MM.1S (cell line): ENCODE measurements at regions not wholly inside any gene's neighbourhood (a gene's known extent, or its start where the extent isn't known, plus 50 kb on each side); places are given as distances from the start of the nearest gene placed in this dataset.
"Not testable (repeated sequence)": the region's sequence is repeated elsewhere in the genome, so short reads cannot be mapped to it uniquely, and the experiment has no call there.

Experiments used
- DNase-seq: peaks from one replicate; pipeline ENCODE4 v3.0.0-alpha.2; 2015
- H2AFZ ChIP-seq: fragments of 300-600 bp; sonication (generic); 2 replicates; pipeline ENCODE4 v1.6.0; 2016; ENCODE audit warnings: antibody characterized with exemption, low read length
- H3F3A ChIP-seq: fragments of 300-600 bp; sonication (generic); 2 replicates; pipeline ENCODE4 v1.6.1; 2016; ENCODE audit warnings: mild to moderate bottlenecking, antibody characterized with exemption, low read length, moderate library complexity, mixed read lengths; ENCODE audit not compliant: insufficient read depth
- H3K27ac ChIP-seq: fragments of 300-600 bp; sonication (generic); 2 replicates; pipeline ENCODE4 v1.5.1; 2016; ENCODE audit warnings: mild to moderate bottlenecking, low read length
- H3K27me3 ChIP-seq: fragments of 300-600 bp; sonication (generic); replicated peaks from 2 replicates; pipeline ENCODE4 v1.6.0; 2016; ENCODE audit warnings: low read length; ENCODE audit not compliant: insufficient read depth
- H3K36me3 ChIP-seq: fragments of 300-600 bp; sonication (generic); replicated peaks from 2 replicates; pipeline ENCODE4 v1.6.1; 2016; ENCODE audit warnings: mild to moderate bottlenecking, low read length, mixed read lengths; ENCODE audit not compliant: insufficient read depth
- H3K4me1 ChIP-seq: fragments of 300-600 bp; sonication (generic); 2 replicates; pipeline ENCODE4 v1.6.1; 2016; ENCODE audit warnings: low read length, mixed read lengths
- H3K4me2 ChIP-seq: fragments of 300-600 bp; sonication (generic); 2 replicates; pipeline ENCODE4 v1.6.0; 2016; ENCODE audit warnings: low read depth, low read length
- H3K4me3 ChIP-seq: fragments of 300-600 bp; sonication (generic); 2 replicates; pipeline ENCODE4 v1.5.1; 2016; ENCODE audit warnings: low read length, mixed read lengths
- H3K79me2 ChIP-seq: fragments of 300-600 bp; sonication (generic); 2 replicates; pipeline ENCODE4 v1.6.1; 2016; ENCODE audit warnings: mixed run types, low read length, mixed read lengths
- H3K9ac ChIP-seq: fragments of 300-600 bp; sonication (generic); 2 replicates; pipeline ENCODE4 v1.6.1; 2016; ENCODE audit warnings: low read length, mixed read lengths
- H3K9me2 ChIP-seq: fragments of 300-600 bp; sonication (generic); replicated peaks from 2 replicates; pipeline ENCODE4 v1.6.1; 2016; ENCODE audit warnings: mild to moderate bottlenecking, low read length, mixed read lengths; ENCODE audit not compliant: insufficient read depth
- H3K9me3 ChIP-seq: fragments of 300-600 bp; sonication (generic); replicated peaks from 2 replicates; pipeline ENCODE4 v1.6.1; 2016; ENCODE audit warnings: mild to moderate bottlenecking, low read length, mixed read lengths; ENCODE audit not compliant: insufficient read depth
- H4K20me1 ChIP-seq: fragments of 300-600 bp; sonication (generic); 2 replicates; pipeline ENCODE4 v1.6.1; 2016; ENCODE audit warnings: mild to moderate bottlenecking, low read length, moderate library complexity, mixed read lengths; ENCODE audit not compliant: insufficient read depth
- EZH2 ChIP-seq: fragments of 300-600 bp; sonication (generic); optimal IDR thresholded peaks from 2 replicates; pipeline ENCODE3; 2017; ENCODE audit warnings: low read depth, mild to moderate bottlenecking, antibody characterized with exemption, low read length, mixed read lengths
- EZH2phosphoT487 ChIP-seq: fragments of 300-600 bp; sonication (generic); IDR thresholded peaks from 2 replicates; pipeline ENCODE4 v1.6.1; 2018; ENCODE audit warnings: antibody characterized with exemption, low read length
- TF ChIP-seq, protein P1 (sequence below): fragments of 300-600 bp; sonication (generic); IDR thresholded peaks from 2 replicates; pipeline ENCODE4 v1.5.1; 2016; ENCODE audit warnings: antibody characterized with exemption, low read length, mixed read lengths

DNA sequence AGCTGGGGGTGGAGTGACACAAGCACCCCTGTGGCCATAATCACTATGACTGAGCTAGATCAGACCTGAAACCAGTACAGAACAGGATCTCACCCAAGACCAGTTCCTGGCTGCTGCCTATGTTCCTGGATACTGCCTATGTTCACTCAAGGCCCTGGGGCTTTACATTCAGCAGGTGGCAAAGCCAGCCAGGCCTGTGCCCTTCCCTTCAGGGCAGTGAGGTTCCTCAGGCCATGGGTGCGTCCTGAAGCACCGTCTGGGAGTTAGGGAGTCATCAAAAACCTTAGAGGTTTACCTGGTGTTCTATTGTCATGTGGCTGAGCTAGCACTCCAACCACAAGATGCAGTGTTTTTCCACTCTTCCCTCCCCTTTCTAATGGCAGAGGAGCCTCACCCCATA lies 419.8 kb downstream of the TMEM232 start:
- Histone ChIP-seq H4K20me1 (no peaks in the 10 kb centered on the region), H3K9me3 (no peaks in the 10 kb centered on the region), H3K9me2 (no peaks in the 10 kb centered on the region), H3K27me3 (no peaks in the 10 kb centered on the region), H2AFZ (no peak overlapping the region), H3F3A (no peaks in the 10 kb centered on the region), H3K79me2 (no peaks in the 10 kb centered on the region), H3K4me1 (no peaks in the 10 kb centered on the region), H3K27ac (no peak overlapping the region), H3K4me3 (no peak overlapping the region), H3K9ac (no peak overlapping the region), H3K36me3 (no peaks in the 10 kb centered on the region), H3K4me2 (no peak overlapping the region)
- DNase-seq, result no peak
- TF ChIP-seq EZH2phosphoT487, result no peak
- TF ChIP-seq, protein P1, sequence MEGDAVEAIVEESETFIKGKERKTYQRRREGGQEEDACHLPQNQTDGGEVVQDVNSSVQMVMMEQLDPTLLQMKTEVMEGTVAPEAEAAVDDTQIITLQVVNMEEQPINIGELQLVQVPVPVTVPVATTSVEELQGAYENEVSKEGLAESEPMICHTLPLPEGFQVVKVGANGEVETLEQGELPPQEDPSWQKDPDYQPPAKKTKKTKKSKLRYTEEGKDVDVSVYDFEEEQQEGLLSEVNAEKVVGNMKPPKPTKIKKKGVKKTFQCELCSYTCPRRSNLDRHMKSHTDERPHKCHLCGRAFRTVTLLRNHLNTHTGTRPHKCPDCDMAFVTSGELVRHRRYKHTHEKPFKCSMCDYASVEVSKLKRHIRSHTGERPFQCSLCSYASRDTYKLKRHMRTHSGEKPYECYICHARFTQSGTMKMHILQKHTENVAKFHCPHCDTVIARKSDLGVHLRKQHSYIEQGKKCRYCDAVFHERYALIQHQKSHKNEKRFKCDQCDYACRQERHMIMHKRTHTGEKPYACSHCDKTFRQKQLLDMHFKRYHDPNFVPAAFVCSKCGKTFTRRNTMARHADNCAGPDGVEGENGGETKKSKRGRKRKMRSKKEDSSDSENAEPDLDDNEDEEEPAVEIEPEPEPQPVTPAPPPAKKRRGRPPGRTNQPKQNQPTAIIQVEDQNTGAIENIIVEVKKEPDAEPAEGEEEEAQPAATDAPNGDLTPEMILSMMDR, result no peak
- TF ChIP-seq EZH2, result no peak

DNA sequence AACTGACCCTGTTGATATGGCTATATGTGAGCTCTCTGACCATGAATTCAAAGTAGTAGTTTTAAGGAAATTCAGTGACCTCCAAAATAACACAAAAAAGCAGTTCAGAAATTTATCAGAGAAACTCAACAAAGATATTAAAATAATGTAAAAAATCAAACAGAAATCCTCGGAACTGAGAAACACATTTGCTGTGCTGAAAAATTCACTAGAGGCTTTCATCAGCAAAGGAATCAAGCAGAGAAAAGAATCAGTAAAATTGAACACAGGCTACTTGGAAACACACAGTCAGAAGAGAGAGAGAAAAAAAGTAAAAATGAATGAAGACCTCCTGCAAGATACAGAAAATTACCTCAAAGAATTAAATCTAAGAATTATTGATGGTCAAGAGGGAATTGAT lies 417.2 kb downstream of the TMEM232 start:
- H3K27ac ChIP-seq, result no peak overlapping the region
- no peaks in the 10 kb centered on the region for H3F3A ChIP-seq
- H3K9ac ChIP-seq, result no peak overlapping the region
- H3K79me2 ChIP-seq, result no peaks in the 10 kb centered on the region
- no peaks in the 10 kb centered on the region for H4K20me1 ChIP-seq
- no peaks in the 10 kb centered on the region for H3K9me2 ChIP-seq
- DNase-seq, result no peak
- H3K4me1 ChIP-seq, result no peaks in the 10 kb centered on the region
- H3K9me3 ChIP-seq, result no peaks in the 10 kb centered on the region
- no peak overlapping the region for H3K4me2 ChIP-seq
- TF ChIP-seq, protein P1, result no peak
- no peak for TF ChIP-seq EZH2phosphoT487
- TF ChIP-seq EZH2, result no peak
- H3K4me3 ChIP-seq, result no peak overlapping the region
- H2AFZ ChIP-seq, result no peak overlapping the region
- no peaks in the 10 kb centered on the region for H3K36me3 ChIP-seq
- H3K27me3 ChIP-seq, result no peaks in the 10 kb centered on the region

DNA sequence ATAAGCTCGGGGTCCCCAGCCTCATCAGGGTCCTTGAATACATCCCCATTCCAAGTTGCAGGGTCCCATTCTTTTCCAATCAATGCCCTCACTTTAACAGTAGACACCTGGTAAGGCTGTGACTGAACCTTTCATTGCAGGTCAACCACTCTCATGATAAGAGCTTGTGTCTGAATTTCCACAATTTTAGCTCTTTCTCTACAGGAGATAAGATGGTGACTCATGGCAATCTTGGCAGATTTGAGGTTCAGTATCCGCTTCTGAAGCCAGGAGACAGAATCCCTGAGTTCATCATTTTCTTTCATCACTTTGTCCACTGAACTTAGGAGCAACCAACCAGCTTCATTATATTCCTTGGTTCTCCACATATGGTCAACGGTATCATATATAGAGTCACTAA lies 409.9 kb downstream of the TMEM232 start:
- H3K27me3 ChIP-seq, H3K4me3 ChIP-seq, H3K27ac ChIP-seq, H3K9me3 ChIP-seq, H3K4me2 ChIP-seq, H4K20me1 ChIP-seq, H2AFZ ChIP-seq, H3K36me3 ChIP-seq, H3K9me2 ChIP-seq, H3K79me2 ChIP-seq, DNase-seq, H3K9ac ChIP-seq: not testable (repeated sequence)
- H3F3A ChIP-seq, result peaks cover 13% of the 10 kb centered on the region; the same call in 1 of the 2 replicates
- H3K4me1 ChIP-seq, result peaks cover 16% of the 10 kb centered on the region

DNA sequence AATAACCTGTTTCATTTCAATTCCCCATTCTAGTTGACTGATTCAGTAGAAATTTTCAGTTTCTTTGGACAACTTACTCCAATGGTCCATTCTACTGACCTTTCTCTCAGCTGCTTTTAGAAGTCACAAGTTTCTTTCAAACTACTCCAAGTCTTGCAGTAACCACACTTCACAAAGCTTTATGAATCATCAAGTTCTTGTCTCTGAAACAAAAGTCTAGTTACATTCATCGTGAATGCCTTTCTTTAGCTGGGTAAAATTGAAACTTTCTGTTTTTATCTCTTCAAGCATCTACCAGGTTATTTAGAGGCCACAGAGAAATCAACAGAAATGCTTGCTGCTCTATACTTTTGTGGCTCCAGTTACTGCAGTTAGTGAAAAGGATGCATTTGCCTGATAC lies 405.4 kb downstream of the TMEM232 start:
- H3K9ac ChIP-seq, result no peak overlapping the region
- H3K4me1 ChIP-seq, result peaks cover 19% of the 10 kb centered on the region
- no peaks in the 10 kb centered on the region for H3K27me3 ChIP-seq
- TF ChIP-seq EZH2phosphoT487 (no peak), EZH2 (no peak)
- TF ChIP-seq, protein P1, result no peak
- H3K79me2 ChIP-seq, result no peaks in the 10 kb centered on the region
- no peaks in the 10 kb centered on the region for H3K9me3 ChIP-seq
- H3K27ac ChIP-seq, result peak overlapping the region; percentile 20; the same call in 1 of the 2 replicates
- H3F3A ChIP-seq, result peaks cover 14% of the 10 kb centered on the region; the same call in 1 of the 2 replicates
- no peaks in the 10 kb centered on the region for H3K9me2 ChIP-seq
- no peak overlapping the region for H3K4me3 ChIP-seq
- no peaks in the 10 kb centered on the region for H4K20me1 ChIP-seq
- H2AFZ ChIP-seq, result no peak overlapping the region
- DNase-seq, result peak; percentile 83
- H3K4me2 ChIP-seq, result peak overlapping the region; percentile 19; the same call in 1 of the 2 replicates
- no peaks in the 10 kb centered on the region for H3K36me3 ChIP-seq
